ENCODE measurements at regions not wholly inside any gene's neighbourhood (a gene's known extent, or its start where the extent isn't known, plus 50 kb on each side); places are given as distances from the start of the nearest gene placed in this dataset.

DNA sequence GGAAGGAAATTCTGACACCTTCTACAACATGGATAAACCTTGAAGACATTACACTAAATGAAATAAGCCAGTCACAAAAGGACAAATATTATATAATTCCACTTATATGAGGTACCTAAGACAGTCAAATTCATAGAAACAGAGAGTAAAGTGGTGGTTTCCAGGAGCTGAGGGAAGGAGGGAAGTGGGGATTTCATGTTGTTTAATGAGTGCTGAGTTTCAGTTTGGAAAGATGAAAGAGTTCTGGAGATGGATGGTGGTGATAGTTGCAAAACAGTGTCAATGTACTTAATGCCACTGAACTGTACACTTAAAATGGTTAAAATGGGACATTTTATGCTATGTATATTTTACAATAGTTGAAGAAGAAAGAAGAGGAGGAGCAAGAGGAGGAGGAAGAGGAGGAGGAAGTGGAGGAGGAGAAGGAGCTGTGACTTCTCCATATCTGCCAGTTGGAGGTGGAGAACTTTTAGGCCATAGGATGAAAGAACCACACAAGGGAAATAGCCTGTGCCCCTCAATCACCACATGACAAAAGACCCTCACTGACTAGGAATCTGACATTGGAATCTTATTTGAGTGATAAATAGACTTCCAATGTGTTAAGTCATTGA lies 55.3 kb upstream of the LGALSL start:
- Histone ChIP-seq H3K9me3 (no peaks in the 10 kb centered on the region), H3K27me3 (no peaks in the 10 kb centered on the region), H3K27ac (no peak overlapping the region), H3K4me1 (peaks cover 10% of the 10 kb centered on the region), H3K4me3 (no peak overlapping the region), H3K36me3 (no peaks in the 10 kb centered on the region)
- no peak for DNase-seq (ENCODE audit: extremely low spot score in 2 of 2)
- TF ChIP-seq POLR2AphosphoS5 (IDR thresholded peaks at IDR 0.05; ENCODE audit: insufficient read depth in 1 of 2, low read depth in 1 of 2) (no peak), POLR2A (IDR thresholded peaks at IDR 0.05) (no peak)
- TF ChIP-seq, protein P1, sequence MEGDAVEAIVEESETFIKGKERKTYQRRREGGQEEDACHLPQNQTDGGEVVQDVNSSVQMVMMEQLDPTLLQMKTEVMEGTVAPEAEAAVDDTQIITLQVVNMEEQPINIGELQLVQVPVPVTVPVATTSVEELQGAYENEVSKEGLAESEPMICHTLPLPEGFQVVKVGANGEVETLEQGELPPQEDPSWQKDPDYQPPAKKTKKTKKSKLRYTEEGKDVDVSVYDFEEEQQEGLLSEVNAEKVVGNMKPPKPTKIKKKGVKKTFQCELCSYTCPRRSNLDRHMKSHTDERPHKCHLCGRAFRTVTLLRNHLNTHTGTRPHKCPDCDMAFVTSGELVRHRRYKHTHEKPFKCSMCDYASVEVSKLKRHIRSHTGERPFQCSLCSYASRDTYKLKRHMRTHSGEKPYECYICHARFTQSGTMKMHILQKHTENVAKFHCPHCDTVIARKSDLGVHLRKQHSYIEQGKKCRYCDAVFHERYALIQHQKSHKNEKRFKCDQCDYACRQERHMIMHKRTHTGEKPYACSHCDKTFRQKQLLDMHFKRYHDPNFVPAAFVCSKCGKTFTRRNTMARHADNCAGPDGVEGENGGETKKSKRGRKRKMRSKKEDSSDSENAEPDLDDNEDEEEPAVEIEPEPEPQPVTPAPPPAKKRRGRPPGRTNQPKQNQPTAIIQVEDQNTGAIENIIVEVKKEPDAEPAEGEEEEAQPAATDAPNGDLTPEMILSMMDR (IDR thresholded peaks at IDR 0.05) = no peak
- intact Hi-C loops (cut with DNase I) = no loop called here

DNA sequence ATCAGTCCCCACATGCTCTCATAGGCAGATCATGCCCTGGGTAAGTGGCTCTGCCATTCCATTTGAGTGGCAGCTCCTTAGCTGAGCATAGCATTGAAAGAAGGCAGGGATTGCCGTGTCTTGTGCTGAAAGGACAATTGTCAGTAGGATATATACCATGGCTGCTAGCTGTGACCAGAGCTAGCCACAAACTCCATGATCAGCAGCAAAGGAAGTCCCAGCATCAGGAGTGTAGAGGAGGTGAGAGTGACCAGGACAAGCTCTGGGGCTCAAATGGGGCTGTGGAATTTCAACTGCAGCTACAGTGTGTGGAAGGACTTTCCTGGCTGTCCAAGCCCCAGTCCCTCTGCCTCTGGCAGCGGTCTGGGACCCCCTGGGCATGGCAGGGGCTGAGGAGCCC lies 54.4 kb upstream of the LGALSL start:
- Histone ChIP-seq H3K4me1 (peaks cover 19% of the 10 kb centered on the region), H3K4me3 (no peak overlapping the region), H3K27ac (no peak overlapping the region), H3K27me3 (no peaks in the 10 kb centered on the region), H3K9me3 (no peaks in the 10 kb centered on the region), H3K36me3 (no peaks in the 10 kb centered on the region)
- intact Hi-C loops (cut with DNase I) = no loop called here
- TF ChIP-seq POLR2A (IDR thresholded peaks at IDR 0.05) (no peak), POLR2AphosphoS5 (IDR thresholded peaks at IDR 0.05; ENCODE audit: insufficient read depth in 1 of 2, low read depth in 1 of 2) (no peak)
- TF ChIP-seq, protein P1 (IDR thresholded peaks at IDR 0.05) = no peak
- DNase-seq (ENCODE audit: extremely low spot score in 2 of 2) = peak; percentile 40 to 64

DNA sequence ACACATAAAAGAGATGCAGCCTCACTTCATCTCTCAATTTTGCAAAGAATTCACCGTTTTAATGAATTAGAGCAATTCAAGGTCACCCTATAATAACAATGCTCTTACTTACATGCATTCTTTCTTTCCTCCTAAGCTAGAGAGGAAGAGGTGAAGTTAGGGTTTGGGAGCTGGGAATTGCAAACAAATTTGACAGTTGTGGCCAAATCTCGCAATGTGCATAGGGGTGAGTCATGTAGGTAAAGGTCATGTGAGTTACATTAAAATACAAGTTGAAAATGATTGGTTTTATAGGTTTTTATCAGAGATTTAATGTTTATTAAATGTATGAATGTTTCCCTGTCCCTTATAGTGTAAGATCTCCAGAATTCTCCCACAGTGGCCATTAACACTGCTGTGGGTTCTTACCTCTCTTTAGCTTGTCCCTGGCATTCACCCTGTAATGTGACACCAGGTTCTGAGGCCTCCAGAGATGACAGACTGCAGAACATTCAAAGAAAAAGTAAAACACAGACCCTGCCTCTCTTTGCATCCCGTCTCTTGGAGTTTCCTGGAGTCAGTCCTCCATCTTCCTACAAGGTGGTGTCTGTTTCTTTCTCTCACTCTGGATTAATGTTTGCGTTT lies 53.7 kb upstream of the LGALSL start:
- peak; percentile 40 to 43 for DNase-seq (ENCODE audit: extremely low spot score in 2 of 2)
- no peaks in the 10 kb centered on the region for H3K36me3 ChIP-seq
- intact Hi-C loops (cut with DNase I) = loop anchor here (10.0 kb wide), 1 partner anchor 55 kb away; the partner anchor contains the start of gene LGALSL
- no peak overlapping the region for H3K27ac ChIP-seq
- H3K9me3 ChIP-seq = no peaks in the 10 kb centered on the region
- H3K4me3 ChIP-seq = no peak overlapping the region
- H3K4me1 ChIP-seq = peaks cover 26% of the 10 kb centered on the region
- no peaks in the 10 kb centered on the region for H3K27me3 ChIP-seq
- TF ChIP-seq, protein P1 (IDR thresholded peaks at IDR 0.05) = no peak
- TF ChIP-seq POLR2AphosphoS5 (IDR thresholded peaks at IDR 0.05; ENCODE audit: insufficient read depth in 1 of 2, low read depth in 1 of 2) (no peak), POLR2A (IDR thresholded peaks at IDR 0.05) (no peak)

DNA sequence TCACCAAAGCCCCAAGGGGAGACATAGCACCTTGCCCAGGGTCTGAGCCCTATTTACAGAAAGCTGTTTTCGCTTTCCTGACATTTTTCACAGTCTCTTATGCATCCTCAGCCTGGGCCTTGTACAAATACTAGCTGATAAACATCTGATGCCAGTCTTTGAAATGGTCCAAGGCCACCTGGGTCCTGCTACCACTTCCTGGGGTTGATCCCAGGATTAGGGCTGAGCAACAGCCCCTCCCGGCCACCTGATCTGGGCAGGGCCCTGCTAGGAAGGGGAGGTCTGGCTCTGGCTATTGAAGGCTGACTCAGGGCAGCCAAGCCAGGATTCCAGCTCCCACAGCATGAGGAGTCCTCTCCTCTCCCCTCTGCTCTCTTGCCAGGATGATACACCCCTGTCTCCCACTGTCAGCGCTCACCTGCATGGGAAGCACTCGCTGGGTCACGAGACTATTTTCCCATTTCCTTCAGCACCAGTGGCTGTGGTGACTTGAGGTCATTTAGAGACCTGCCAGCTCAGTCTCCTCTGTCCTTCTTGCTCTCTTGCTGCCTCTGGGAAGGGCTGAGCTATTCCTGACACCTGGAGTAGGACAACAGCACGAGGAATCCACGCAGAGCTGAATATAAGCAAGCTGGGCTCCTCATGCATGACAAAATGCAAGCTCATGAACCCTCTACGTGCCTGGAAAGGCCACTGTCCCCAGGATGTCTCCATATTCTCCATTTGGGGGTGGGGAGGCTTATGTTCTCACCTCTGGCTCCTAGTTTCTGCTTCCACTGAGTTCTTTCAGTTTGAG lies 53.0 kb upstream of the LGALSL start:
- Histone ChIP-seq H3K4me1 (peaks cover 34% of the 10 kb centered on the region), H3K9me3 (no peaks in the 10 kb centered on the region), H3K4me3 (no peak overlapping the region), H3K27me3 (no peaks in the 10 kb centered on the region), H3K36me3 (no peaks in the 10 kb centered on the region), H3K27ac (no peak overlapping the region)
- TF ChIP-seq POLR2A (IDR thresholded peaks at IDR 0.05) = no peak
- TF ChIP-seq, protein P1 (IDR thresholded peaks at IDR 0.05) = no peak
- no peak for TF ChIP-seq POLR2AphosphoS5 (IDR thresholded peaks at IDR 0.05; ENCODE audit: insufficient read depth in 1 of 2, low read depth in 1 of 2)
- peak; percentile 55 to 81 for DNase-seq (ENCODE audit: extremely low spot score in 2 of 2)
- intact Hi-C loops (cut with DNase I) = loop anchor here (10.0 kb wide), 1 partner anchor 54 kb away; the partner anchor contains the start of gene LGALSL
